HEK293T (cell line): ENCODE measurements at regions not wholly inside any gene's neighbourhood (a gene's known extent, or its start where the extent isn't known, plus 50 kb on each side); places are given as distances from the start of the nearest gene placed in this dataset.

ENCODE experiments used
- ARNT ChIP-seq: fragments of 450-650 bp; IDR thresholded peaks from 2 replicates; pipeline ENCODE4 v1.6.1; 2017; ENCODE audit warnings: mild to moderate bottlenecking
- BHLHE40 ChIP-seq: fragments of 450-650 bp; IDR thresholded peaks from 2 replicates; pipeline ENCODE4 v1.6.1; 2016; ENCODE audit warnings: mild to moderate bottlenecking, moderate library complexity, borderline replicate concordance
- ELF4 ChIP-seq: fragments of 450-650 bp; IDR thresholded peaks from 2 replicates; pipeline ENCODE4 v1.6.1; 2017; ENCODE audit warnings: antibody characterized with exemption
- FOXA1 ChIP-seq: fragments of 450-650 bp; IDR thresholded peaks from 2 replicates; pipeline ENCODE4 v1.6.1; 2016; ENCODE audit warnings: mild to moderate bottlenecking
- FOXK2 ChIP-seq: fragments of 450-650 bp; IDR thresholded peaks from 2 replicates; pipeline ENCODE4 v1.6.1; 2016; ENCODE audit warnings: mild to moderate bottlenecking
- FOXM1 ChIP-seq: fragments of 450-650 bp; IDR thresholded peaks from 2 replicates; pipeline ENCODE4 v1.6.1; 2017; ENCODE audit warnings: mild to moderate bottlenecking, borderline replicate concordance
- HDGF ChIP-seq: fragments of 450-650 bp; IDR thresholded peaks from 2 replicates; pipeline ENCODE4 v1.6.1; 2017; ENCODE audit warnings: antibody characterized with exemption, borderline replicate concordance
- LEF1 ChIP-seq: fragments of 450-650 bp; IDR thresholded peaks from 2 replicates; pipeline ENCODE4 v1.6.1; 2017; ENCODE audit warnings: mild to moderate bottlenecking, borderline replicate concordance
- NFRKB ChIP-seq: fragments of 450-650 bp; IDR thresholded peaks from 2 replicates; pipeline ENCODE4 v1.6.1; 2016; ENCODE audit warnings: mild to moderate bottlenecking, moderate library complexity
- PKNOX1 ChIP-seq: fragments of 450-650 bp; IDR thresholded peaks from 2 replicates; pipeline ENCODE4 v1.6.1; 2016
- SP1 ChIP-seq: fragments of 450-650 bp; IDR thresholded peaks from 2 replicates; pipeline ENCODE4 v1.6.1; 2017
- SUZ12 ChIP-seq: fragments of 450-650 bp; IDR thresholded peaks from 2 replicates; pipeline ENCODE4 v1.6.1; 2016; ENCODE audit warnings: mild to moderate bottlenecking
- TARDBP ChIP-seq: fragments of 450-650 bp; IDR thresholded peaks from 2 replicates; pipeline ENCODE4 v1.6.1; 2016
- ZNF384 ChIP-seq: fragments of 450-650 bp; IDR thresholded peaks from 2 replicates; pipeline ENCODE4 v1.6.1; 2016

GRCh38 chr7:41886262-41886900, 183.5 kb upstream of the INHBA start:
- TF ChIP-seq PKNOX1 (no peak), NFRKB (no peak), FOXM1 (no peak), HDGF (no peak), ELF4 (no peak), FOXK2 (no peak), SP1 (no peak), TARDBP (no peak), SUZ12 (no peak), FOXA1 (no peak), BHLHE40 (no peak), ZNF384 (no peak), ARNT (no peak), LEF1 (no peak)
